Brain microvascular endothelial cell (primary cell): ENCODE measurements at regions not wholly inside any gene's neighbourhood (a gene's known extent, or its start where the extent isn't known, plus 50 kb on each side); places are given as distances from the start of the nearest gene placed in this dataset.

Source experiments
- DNase-seq: peaks from one replicate; pipeline ENCODE4 v3.0.0-alpha.2; 2020
- H3K27ac ChIP-seq: fragments of 250-450 bp; sonication (Bioruptor Pico); 2 replicates; pipeline ENCODE4 v1.5.1; 2020; ENCODE audit warnings: mild to moderate bottlenecking, moderate library complexity
- H3K27me3 ChIP-seq: fragments of 250-450 bp; sonication (Bioruptor Pico); replicated peaks from 2 replicates; pipeline ENCODE4 v1.5.1; 2020; ENCODE audit warnings: mild to moderate bottlenecking
- H3K36me3 ChIP-seq: fragments of 250-450 bp; sonication (Bioruptor Pico); replicated peaks from 2 replicates; pipeline ENCODE4 v1.5.1; 2020; ENCODE audit warnings: mild to moderate bottlenecking
- H3K4me3 ChIP-seq: 2 replicates; pipeline ENCODE4 v1.5.1; 2011; ENCODE audit warnings: low read depth, mild to moderate bottlenecking, control low read depth, low read length, moderate library complexity
- CTCF ChIP-seq: IDR thresholded peaks from 2 replicates; pipeline ENCODE4 v1.5.1; 2011; ENCODE audit warnings: low read depth, mild to moderate bottlenecking, moderate library complexity, low read length, control low read depth, inconsistent platforms; ENCODE audit errors: missing control alignments
- in situ Hi-C: cut with HindIII; loops from 2 replicates; pipeline ENCODE4 v1.10.0; 2017; ENCODE audit warnings: low sequenced_read_pairs, low pct_ligation_motif_present

- in situ Hi-C loops, result no loop called here
- no peaks in the 10 kb centered on the region for H3K27me3 ChIP-seq
- H3K36me3 ChIP-seq, result no peaks in the 10 kb centered on the region
- no peak overlapping the region for H3K27ac ChIP-seq
- DNase-seq, result no peak
- no peak for TF ChIP-seq CTCF
- no peak overlapping the region for H3K4me3 ChIP-seq
These were observed 605.5 kb upstream of the SLITRK1 start for GRCh38 chr13:84487752-84488151.

- TF ChIP-seq CTCF, result no peak
- H3K4me3 ChIP-seq, result no peak overlapping the region
- in situ Hi-C loops, result no loop called here
- DNase-seq, result peak; percentile 32
- H3K27ac ChIP-seq, result no peak overlapping the region
- H3K36me3 ChIP-seq, result no peaks in the 10 kb centered on the region
- no peaks in the 10 kb centered on the region for H3K27me3 ChIP-seq
These were observed 599.7 kb upstream of the SLITRK1 start for GRCh38 chr13:84481958-84482357.

GRCh38 chr13:84479656-84480055 is 597.4 kb upstream of the SLITRK1 start:
- TF ChIP-seq CTCF, result no peak
- no peaks in the 10 kb centered on the region for H3K36me3 ChIP-seq
- no peak overlapping the region for H3K27ac ChIP-seq
- in situ Hi-C loops, result no loop called here
- H3K27me3 ChIP-seq, result no peaks in the 10 kb centered on the region
- no peak overlapping the region for H3K4me3 ChIP-seq
- DNase-seq, result no peak

DNA sequence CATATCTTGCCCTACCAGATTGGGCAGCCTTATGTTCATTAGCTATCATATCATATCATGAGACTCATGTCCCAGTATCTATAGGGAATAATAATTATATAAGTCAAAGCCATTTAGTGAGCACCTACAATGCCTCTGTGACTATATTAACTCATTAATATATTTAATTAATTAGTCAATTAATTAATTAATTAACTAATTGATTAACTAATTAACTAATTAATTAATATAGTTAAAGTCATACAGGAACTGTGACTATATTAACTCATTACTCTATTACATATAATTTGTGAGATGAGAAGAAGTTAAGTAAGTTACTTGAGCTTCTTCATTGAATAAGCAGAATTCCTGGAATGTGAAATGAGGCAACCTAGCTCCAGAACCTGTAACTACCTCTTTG is 588.3 kb upstream of the SLITRK1 start:
- Histone ChIP-seq H3K4me3 (no peak overlapping the region), H3K27ac (no peak overlapping the region), H3K27me3 (no peaks in the 10 kb centered on the region), H3K36me3 (no peaks in the 10 kb centered on the region)
- TF ChIP-seq CTCF, result no peak
- in situ Hi-C loops, result no loop called here
- no peak for DNase-seq

DNA sequence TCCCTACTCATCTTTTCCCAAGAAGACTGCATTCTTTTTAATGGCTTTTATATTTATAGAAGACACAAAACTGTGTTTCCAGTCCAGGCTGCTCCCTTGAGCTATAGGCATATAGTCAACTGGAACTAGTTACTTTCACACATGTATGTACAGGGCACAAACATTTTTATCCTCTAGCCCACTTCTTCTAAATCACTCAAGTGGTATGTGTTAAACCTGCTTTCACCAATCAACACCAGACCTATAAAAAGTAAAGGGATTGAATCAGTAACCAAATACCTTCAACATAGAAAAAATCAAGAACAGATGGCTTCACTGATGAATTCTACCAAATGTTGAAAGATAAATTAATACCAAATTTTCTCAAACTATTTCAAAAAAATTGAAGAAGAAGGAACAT is 584.2 kb upstream of the SLITRK1 start:
- no peak for DNase-seq
- no peak for TF ChIP-seq CTCF
- Histone ChIP-seq H3K27ac (no peak overlapping the region), H3K27me3 (no peaks in the 10 kb centered on the region), H3K36me3 (no peaks in the 10 kb centered on the region), H3K4me3 (no peak overlapping the region)
- in situ Hi-C loops, result no loop called here

- no peak overlapping the region for H3K4me3 ChIP-seq
- H3K27ac ChIP-seq, result no peak overlapping the region
- no peak for TF ChIP-seq CTCF
- DNase-seq, result no peak
- H3K27me3 ChIP-seq, result no peaks in the 10 kb centered on the region
- no peaks in the 10 kb centered on the region for H3K36me3 ChIP-seq
- in situ Hi-C loops, result no loop called here
These were observed 578.7 kb upstream of the SLITRK1 start for GRCh38 chr13:84460989-84461388.
